GM23338 (cell line): ENCODE measurements at regions not wholly inside any gene's neighbourhood (a gene's known extent, or its start where the extent isn't known, plus 50 kb on each side); places are given as distances from the start of the nearest gene placed in this dataset.

Experiments
- ATAC-seq: fragments of 200-7000 bp; cut with Tn5 transposase; 3 replicates; pipeline ENCODE4 v1.9.1; 2020
- DNase-seq: peaks from one replicate; pipeline ENCODE4 v3.0.0-alpha.2; 2015; ENCODE audit warnings: low spot score
- H2AFZ ChIP-seq: fragments of 200-600 bp; sonication (generic); 2 replicates; pipeline ENCODE4 v1.8.0; 2016; ENCODE audit warnings: antibody characterized with exemption, mild to moderate bottlenecking, moderate library complexity
- H3F3A ChIP-seq: fragments of 200-600 bp; sonication (generic); replicated peaks from 2 replicates; pipeline ENCODE4 v1.8.0; 2017; ENCODE audit warnings: antibody characterized with exemption, mixed run types, low read depth
- H3K27ac ChIP-seq: fragments of 200-600 bp; sonication (generic); 2 replicates; pipeline ENCODE4 v1.6.1; 2016; ENCODE audit warnings: low read depth
- H3K27me3 ChIP-seq: fragments of 200-600 bp; sonication (generic); 2 replicates; pipeline ENCODE4 v1.8.0; 2016; ENCODE audit warnings: mild to moderate bottlenecking, mixed run types, moderate library complexity; ENCODE audit not compliant: insufficient read depth
- H3K36me3 ChIP-seq: fragments of 200-600 bp; sonication (generic); 2 replicates; pipeline ENCODE4 v1.8.0; 2016; ENCODE audit warnings: mild to moderate bottlenecking; ENCODE audit not compliant: insufficient read depth
- H3K4me1 ChIP-seq: fragments of 200-600 bp; sonication (generic); 2 replicates; pipeline ENCODE4 v1.8.0; 2016; ENCODE audit warnings: mild to moderate bottlenecking, moderate library complexity; ENCODE audit not compliant: insufficient read depth
- H3K4me2 ChIP-seq: fragments of 200-600 bp; sonication (generic); 2 replicates; pipeline ENCODE4 v1.7.1; 2017; ENCODE audit warnings: mixed run types
- H3K4me3 ChIP-seq: fragments of 200-600 bp; sonication (generic); 2 replicates; pipeline ENCODE4 v1.6.1; 2016; ENCODE audit warnings: mixed run types
- H3K79me2 ChIP-seq: fragments of 200-600 bp; sonication (generic); replicated peaks from 2 replicates; pipeline ENCODE4 v1.8.0; 2017; ENCODE audit warnings: mild to moderate bottlenecking; ENCODE audit not compliant: insufficient read depth
- H3K9me2 ChIP-seq: fragments of 200-600 bp; sonication (generic); 2 replicates; pipeline ENCODE4 v1.8.0; 2017; ENCODE audit not compliant: insufficient read depth
- H4K20me1 ChIP-seq: fragments of 200-600 bp; sonication (generic); replicated peaks from 2 replicates; pipeline ENCODE4 v1.8.0; 2017; ENCODE audit warnings: mild to moderate bottlenecking; ENCODE audit not compliant: insufficient read depth
- H3K27ac Mint-ChIP-seq: 2 replicates; pipeline ENCODE4 v1.8.0; 2020; ENCODE audit warnings: inconsistent platforms, mild to moderate bottlenecking, moderate library complexity, mixed read lengths
- H3K27me3 Mint-ChIP-seq: 3 replicates; pipeline ENCODE4 v1.8.0; 2022; ENCODE audit warnings: low read depth, mild to moderate bottlenecking, moderate library complexity, mixed read lengths, inconsistent platforms; ENCODE audit not compliant: insufficient read depth, poor library complexity
- H3K36me3 Mint-ChIP-seq: 3 replicates; pipeline ENCODE4 v1.8.0; 2021; ENCODE audit warnings: low read depth, mild to moderate bottlenecking, inconsistent platforms, moderate library complexity, mixed read lengths
- H3K4me1 Mint-ChIP-seq: 3 replicates; pipeline ENCODE4 v1.8.0; 2020; ENCODE audit warnings: mild to moderate bottlenecking, inconsistent platforms, mixed read lengths
- H3K4me3 Mint-ChIP-seq: 3 replicates; pipeline ENCODE4 v1.8.0; 2021; ENCODE audit warnings: moderate library complexity, mild to moderate bottlenecking, inconsistent platforms, mixed read lengths
- H3K9me3 Mint-ChIP-seq: 3 replicates; pipeline ENCODE4 v1.8.0; 2020; ENCODE audit warnings: moderate library complexity, mild to moderate bottlenecking, inconsistent platforms, mixed read lengths
- CREB1 ChIP-seq: fragments of 250-450 bp; sonication (Bioruptor Pico); IDR thresholded peaks from 2 replicates; pipeline ENCODE4 v1.5.0; 2020; ENCODE audit warnings: low read depth, mild to moderate bottlenecking, moderate library complexity
- EZH2 ChIP-seq: fragments of 200-600 bp; sonication (generic); IDR thresholded peaks from one replicate; pipeline ENCODE4 v1.8.0; 2017; ENCODE audit warnings: antibody characterized with exemption, mild to moderate bottlenecking, low read depth; ENCODE audit not compliant: unreplicated experiment
- EZH2phosphoT487 ChIP-seq: fragments of 200-600 bp; sonication (generic); IDR thresholded peaks from one replicate; pipeline ENCODE4 v1.8.1; 2018; ENCODE audit warnings: antibody characterized with exemption; ENCODE audit not compliant: unreplicated experiment
- JUNB ChIP-seq: IDR thresholded peaks from one replicate; pipeline ENCODE4 v1.6.1; 2016; ENCODE audit warnings: antibody characterized with exemption; ENCODE audit not compliant: unreplicated experiment
- NANOG ChIP-seq: IDR thresholded peaks from 2 replicates; pipeline ENCODE4 v1.6.1; 2016; ENCODE audit warnings: antibody characterized with exemption, borderline replicate concordance
- POLR2AphosphoS5 ChIP-seq: IDR thresholded peaks from 2 replicates; pipeline ENCODE4 v1.6.1; 2016; ENCODE audit warnings: antibody characterized with exemption, low read depth
- STAT1 ChIP-seq: IDR thresholded peaks from one replicate; pipeline ENCODE4 v1.6.1; 2016; ENCODE audit warnings: antibody characterized with exemption; ENCODE audit not compliant: unreplicated experiment
- ZNF114 ChIP-seq: fragments of 250-450 bp; sonication (Bioruptor Pico); IDR thresholded peaks from 2 replicates; pipeline ENCODE4 v1.5.0; 2020; ENCODE audit warnings: mild to moderate bottlenecking, moderate library complexity
- ZNF331 ChIP-seq: fragments of 250-450 bp; sonication (Bioruptor Pico); IDR thresholded peaks from 2 replicates; pipeline ENCODE4 v1.5.0; 2020; ENCODE audit warnings: low read depth, mild to moderate bottlenecking, moderate library complexity
- TF ChIP-seq, protein P1 (sequence below): IDR thresholded peaks from 2 replicates; pipeline ENCODE4 v1.6.1; 2016; ENCODE audit warnings: antibody characterized with exemption
- TF ChIP-seq, protein P2 (sequence below): IDR thresholded peaks from one replicate; pipeline ENCODE4 v1.6.1; 2018; ENCODE audit warnings: antibody characterized with exemption; ENCODE audit not compliant: unreplicated experiment

DNA sequence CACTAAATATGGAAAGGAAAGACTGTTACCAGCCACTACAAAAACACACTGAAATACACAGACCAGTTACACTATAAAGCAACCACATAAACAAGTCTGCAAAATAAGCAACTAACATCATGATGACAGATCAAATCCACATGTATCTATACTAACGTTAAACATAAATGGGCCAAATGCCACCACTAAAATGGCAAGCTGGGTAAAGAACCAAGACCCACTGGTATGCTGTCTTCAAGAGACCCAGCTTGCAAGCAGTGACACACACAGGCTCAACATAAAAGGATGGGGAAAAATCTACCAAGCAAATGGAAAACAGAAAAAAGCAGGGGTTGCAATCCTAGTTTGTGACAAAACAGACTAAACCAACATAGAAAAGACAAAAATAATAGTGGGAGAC, 260.9 kb upstream of the SSTR1 start:
- no peak overlapping the region for H3K4me3 Mint-ChIP-seq
- peaks cover 60% of the 10 kb centered on the region for H3K9me3 Mint-ChIP-seq
- H3F3A ChIP-seq = no peaks in the 10 kb centered on the region
- no peaks in the 10 kb centered on the region for H3K27me3 Mint-ChIP-seq
- H3K27ac Mint-ChIP-seq = no peak overlapping the region
- peaks cover 35% of the 10 kb centered on the region for H3K36me3 Mint-ChIP-seq
- no peak for TF ChIP-seq NANOG
- TF ChIP-seq CREB1 (CRISPR knock-in tag) = no peak
- no peak for TF ChIP-seq ZNF114 (CRISPR knock-in tag)
- TF ChIP-seq ZNF331 (CRISPR knock-in tag) = no peak
- TF ChIP-seq EZH2 = no peak
- TF ChIP-seq, protein P1, sequence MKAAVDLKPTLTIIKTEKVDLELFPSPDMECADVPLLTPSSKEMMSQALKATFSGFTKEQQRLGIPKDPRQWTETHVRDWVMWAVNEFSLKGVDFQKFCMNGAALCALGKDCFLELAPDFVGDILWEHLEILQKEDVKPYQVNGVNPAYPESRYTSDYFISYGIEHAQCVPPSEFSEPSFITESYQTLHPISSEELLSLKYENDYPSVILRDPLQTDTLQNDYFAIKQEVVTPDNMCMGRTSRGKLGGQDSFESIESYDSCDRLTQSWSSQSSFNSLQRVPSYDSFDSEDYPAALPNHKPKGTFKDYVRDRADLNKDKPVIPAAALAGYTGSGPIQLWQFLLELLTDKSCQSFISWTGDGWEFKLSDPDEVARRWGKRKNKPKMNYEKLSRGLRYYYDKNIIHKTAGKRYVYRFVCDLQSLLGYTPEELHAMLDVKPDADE = no peak
- 0 out of 2 replicates have a peak, but pooled peaks cover 3% of the 10 kb centered on the region for H3K9me2 ChIP-seq
- no peak overlapping the region for H2AFZ ChIP-seq
- H3K4me2 ChIP-seq = no peak overlapping the region
- H4K20me1 ChIP-seq = no peaks in the 10 kb centered on the region
- H3K4me1 Mint-ChIP-seq = no peaks in the 10 kb centered on the region
- no peaks in the 10 kb centered on the region for H3K27me3 ChIP-seq
- H3K4me1 ChIP-seq = no peaks in the 10 kb centered on the region
- no peak for ATAC-seq
- H3K27ac ChIP-seq = no peak overlapping the region
- no peaks in the 10 kb centered on the region for H3K79me2 ChIP-seq
- H3K36me3 ChIP-seq = peaks cover 4% of the 10 kb centered on the region; the same call in 1 of the 2 replicates
- no peak for DNase-seq
- H3K4me3 ChIP-seq = no peak overlapping the region

DNA sequence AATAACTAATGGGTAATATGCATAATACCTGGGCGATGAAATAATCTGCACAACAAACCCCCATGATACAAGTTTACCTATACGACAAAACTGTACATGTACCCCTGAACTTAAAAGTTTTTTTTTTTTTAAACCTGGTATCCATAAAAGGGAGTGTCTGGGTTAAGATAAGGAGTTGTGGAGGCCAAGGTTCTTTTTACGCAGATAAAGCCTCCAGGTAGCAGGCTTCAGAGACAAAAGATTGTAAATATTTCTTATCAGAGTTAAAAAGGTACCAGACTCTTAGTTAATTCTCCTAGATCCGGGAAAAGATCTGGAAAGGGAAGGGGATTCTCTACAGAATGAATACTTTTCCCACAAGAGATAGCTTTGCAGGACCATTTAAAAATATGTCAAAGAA, 259.4 kb upstream of the SSTR1 start:
- no peaks in the 10 kb centered on the region for H4K20me1 ChIP-seq
- 0 out of 2 replicates have a peak, but pooled peaks cover 3% of the 10 kb centered on the region for H3K9me2 ChIP-seq
- H3K27ac ChIP-seq = no peak overlapping the region
- no peak overlapping the region for H3K4me3 ChIP-seq
- H3K27ac Mint-ChIP-seq = no peak overlapping the region
- no peaks in the 10 kb centered on the region for H3K27me3 ChIP-seq
- no peaks in the 10 kb centered on the region for H3K4me1 Mint-ChIP-seq
- H3K79me2 ChIP-seq = no peaks in the 10 kb centered on the region
- no peak overlapping the region for H3K4me3 Mint-ChIP-seq
- H3K9me3 Mint-ChIP-seq = peaks cover 62% of the 10 kb centered on the region
- no peaks in the 10 kb centered on the region for H3K4me1 ChIP-seq
- peaks cover 35% of the 10 kb centered on the region for H3K36me3 Mint-ChIP-seq
- no peaks in the 10 kb centered on the region for H3F3A ChIP-seq
- ATAC-seq = no peak
- no peak overlapping the region for H2AFZ ChIP-seq
- no peak overlapping the region for H3K4me2 ChIP-seq
- TF ChIP-seq EZH2phosphoT487 (no peak), NANOG (no peak), ZNF114 (CRISPR knock-in tag) (no peak), POLR2AphosphoS5 (no peak), JUNB (no peak), STAT1 (no peak), CREB1 (CRISPR knock-in tag) (no peak), ZNF331 (CRISPR knock-in tag) (no peak)
- TF ChIP-seq, protein P2, sequence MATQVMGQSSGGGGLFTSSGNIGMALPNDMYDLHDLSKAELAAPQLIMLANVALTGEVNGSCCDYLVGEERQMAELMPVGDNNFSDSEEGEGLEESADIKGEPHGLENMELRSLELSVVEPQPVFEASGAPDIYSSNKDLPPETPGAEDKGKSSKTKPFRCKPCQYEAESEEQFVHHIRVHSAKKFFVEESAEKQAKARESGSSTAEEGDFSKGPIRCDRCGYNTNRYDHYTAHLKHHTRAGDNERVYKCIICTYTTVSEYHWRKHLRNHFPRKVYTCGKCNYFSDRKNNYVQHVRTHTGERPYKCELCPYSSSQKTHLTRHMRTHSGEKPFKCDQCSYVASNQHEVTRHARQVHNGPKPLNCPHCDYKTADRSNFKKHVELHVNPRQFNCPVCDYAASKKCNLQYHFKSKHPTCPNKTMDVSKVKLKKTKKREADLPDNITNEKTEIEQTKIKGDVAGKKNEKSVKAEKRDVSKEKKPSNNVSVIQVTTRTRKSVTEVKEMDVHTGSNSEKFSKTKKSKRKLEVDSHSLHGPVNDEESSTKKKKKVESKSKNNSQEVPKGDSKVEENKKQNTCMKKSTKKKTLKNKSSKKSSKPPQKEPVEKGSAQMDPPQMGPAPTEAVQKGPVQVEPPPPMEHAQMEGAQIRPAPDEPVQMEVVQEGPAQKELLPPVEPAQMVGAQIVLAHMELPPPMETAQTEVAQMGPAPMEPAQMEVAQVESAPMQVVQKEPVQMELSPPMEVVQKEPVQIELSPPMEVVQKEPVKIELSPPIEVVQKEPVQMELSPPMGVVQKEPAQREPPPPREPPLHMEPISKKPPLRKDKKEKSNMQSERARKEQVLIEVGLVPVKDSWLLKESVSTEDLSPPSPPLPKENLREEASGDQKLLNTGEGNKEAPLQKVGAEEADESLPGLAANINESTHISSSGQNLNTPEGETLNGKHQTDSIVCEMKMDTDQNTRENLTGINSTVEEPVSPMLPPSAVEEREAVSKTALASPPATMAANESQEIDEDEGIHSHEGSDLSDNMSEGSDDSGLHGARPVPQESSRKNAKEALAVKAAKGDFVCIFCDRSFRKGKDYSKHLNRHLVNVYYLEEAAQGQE = no peak
- TF ChIP-seq, protein P1 = no peak
- H3K27me3 Mint-ChIP-seq = no peaks in the 10 kb centered on the region
- no peak for DNase-seq
- peaks cover 4% of the 10 kb centered on the region; the same call in 1 of the 2 replicates for H3K36me3 ChIP-seq
